Osteoblast (primary cell): ENCODE measurements at regions not wholly inside any gene's neighbourhood (a gene's known extent, or its start where the extent isn't known, plus 50 kb on each side); places are given as distances from the start of the nearest gene placed in this dataset.

Experiments used
- DNase-seq: peaks from one replicate; pipeline ENCODE4 v3.0.0; 2011; ENCODE audit warnings: low spot score, mixed read lengths; ENCODE audit not compliant: insufficient read length; ENCODE audit errors: missing footprints
- H2AFZ ChIP-seq: 2 replicates; pipeline ENCODE4 v1.6.0; 2011; ENCODE audit warnings: mild to moderate bottlenecking, low read length
- H3K27ac ChIP-seq: 2 replicates; pipeline ENCODE4 v1.5.1; 2011; ENCODE audit warnings: mild to moderate bottlenecking, low read depth, low read length, moderate library complexity
- H3K27me3 ChIP-seq: 2 replicates; pipeline ENCODE4 v1.6.0; 2012; ENCODE audit warnings: mild to moderate bottlenecking, control low read depth, inconsistent platforms, low read length, moderate library complexity; ENCODE audit not compliant: insufficient read depth
- H3K36me3 ChIP-seq: 2 replicates; pipeline ENCODE4 v1.5.1; 2011; ENCODE audit warnings: mild to moderate bottlenecking, low read length, control low read depth, moderate library complexity; ENCODE audit not compliant: insufficient read depth
- H3K4me1 ChIP-seq: 2 replicates; pipeline ENCODE4 v1.5.1; 2011; ENCODE audit warnings: mild to moderate bottlenecking, low read length, control low read depth, moderate library complexity; ENCODE audit not compliant: insufficient read depth
- H3K4me2 ChIP-seq: 2 replicates; pipeline ENCODE4 v1.6.0; 2011; ENCODE audit warnings: mild to moderate bottlenecking, low read length; ENCODE audit not compliant: insufficient read depth
- H3K4me3 ChIP-seq: fragments of 200-600 bp; sonication (generic); 3 replicates; pipeline ENCODE4 v1.5.1; 2012; ENCODE audit warnings: mild to moderate bottlenecking, low read length, inconsistent platforms; ENCODE audit not compliant: insufficient read depth
- H3K79me2 ChIP-seq: 2 replicates; pipeline ENCODE4 v1.6.0; 2012; ENCODE audit warnings: mild to moderate bottlenecking, low read length, control low read depth, inconsistent platforms; ENCODE audit not compliant: insufficient read depth
- H3K9me3 ChIP-seq: 2 replicates; pipeline ENCODE4 v1.5.1; 2011; ENCODE audit warnings: low read depth, low read length, control low read depth
- H4K20me1 ChIP-seq: 2 replicates; pipeline ENCODE4 v1.6.0; 2012; ENCODE audit warnings: mild to moderate bottlenecking, low read length, control low read depth; ENCODE audit not compliant: insufficient read depth
- CTCF ChIP-seq: IDR thresholded peaks from 2 replicates; pipeline ENCODE4 v1.5.1; 2011; ENCODE audit warnings: mild to moderate bottlenecking, low read depth, low read length, moderate library complexity; ENCODE audit errors: extremely low read depth

DNA sequence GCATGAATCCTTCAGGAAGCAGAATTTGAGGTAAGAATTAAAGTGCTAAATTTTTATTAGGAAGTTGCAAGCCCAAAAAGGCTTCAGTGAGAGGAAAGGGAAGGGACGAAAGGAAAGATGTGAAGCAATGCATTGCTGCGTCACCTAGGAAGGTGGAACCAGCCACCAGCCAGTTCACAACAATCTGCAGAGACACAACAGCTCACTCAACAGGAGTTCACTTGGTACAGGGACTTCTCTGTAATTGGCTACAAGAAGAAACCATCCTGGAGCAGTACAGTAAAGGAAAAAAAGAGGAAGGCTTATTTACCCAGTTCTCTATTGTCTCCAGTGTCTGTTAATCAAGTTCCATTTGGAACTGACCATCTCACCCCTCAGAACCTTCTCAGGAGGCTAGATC, 157.6 kb downstream of the HNRNPD start:
- H3K4me1 ChIP-seq = no peaks in the 10 kb centered on the region
- TF ChIP-seq CTCF = no peak
- H4K20me1 ChIP-seq = no peaks in the 10 kb centered on the region

GRCh38 chr4:82215800-82216199, 158.0 kb downstream of the HNRNPD start:
- Histone ChIP-seq H3K4me2 (no peak overlapping the region), H3K9me3 (no peaks in the 10 kb centered on the region), H3K27ac (no peak overlapping the region), H3K4me3 (no peak overlapping the region), H3K4me1 (no peaks in the 10 kb centered on the region), H4K20me1 (no peaks in the 10 kb centered on the region), H3K27me3 (no peaks in the 10 kb centered on the region), H2AFZ (no peak overlapping the region), H3K79me2 (no peaks in the 10 kb centered on the region), H3K36me3 (no peaks in the 10 kb centered on the region)
- no peak for TF ChIP-seq CTCF
- no peak for DNase-seq

More for the DNA sequence above, 157.6 kb downstream of the HNRNPD start:
- DNase-seq = no peak
- H3K79me2 ChIP-seq = no peaks in the 10 kb centered on the region
- no peaks in the 10 kb centered on the region for H3K36me3 ChIP-seq
- H3K9me3 ChIP-seq = no peaks in the 10 kb centered on the region
- no peak overlapping the region for H2AFZ ChIP-seq
- no peaks in the 10 kb centered on the region for H3K27me3 ChIP-seq
- no peak overlapping the region for H3K27ac ChIP-seq
- H3K4me2 ChIP-seq = no peak overlapping the region
- no peak overlapping the region for H3K4me3 ChIP-seq

DNA sequence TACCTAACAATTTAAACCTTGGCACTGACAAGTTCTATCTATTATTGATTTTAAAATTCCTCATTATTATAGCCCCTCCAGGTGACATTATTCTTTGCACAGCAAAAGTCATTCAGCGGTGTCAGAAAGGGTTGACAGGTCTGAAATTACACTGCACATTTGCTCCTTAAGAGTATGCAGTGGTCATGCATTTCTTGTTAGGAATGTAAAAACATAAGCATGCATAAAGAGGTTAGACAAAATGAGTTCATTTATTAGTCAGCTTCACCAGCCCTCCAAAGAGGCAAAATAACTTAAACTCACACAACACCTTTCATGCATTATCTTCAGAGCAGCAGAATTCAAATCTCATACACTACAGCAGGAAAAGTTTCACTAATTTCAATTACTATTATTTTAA, 158.8 kb downstream of the HNRNPD start:
- Histone ChIP-seq H2AFZ (no peak overlapping the region), H3K4me3 (no peak overlapping the region), H3K36me3 (no peaks in the 10 kb centered on the region), H3K27ac (no peak overlapping the region), H3K4me2 (no peak overlapping the region), H3K4me1 (no peaks in the 10 kb centered on the region), H3K27me3 (no peaks in the 10 kb centered on the region), H3K79me2 (no peaks in the 10 kb centered on the region), H3K9me3 (no peaks in the 10 kb centered on the region), H4K20me1 (no peaks in the 10 kb centered on the region)
- no peak for TF ChIP-seq CTCF
- DNase-seq = no peak

DNA sequence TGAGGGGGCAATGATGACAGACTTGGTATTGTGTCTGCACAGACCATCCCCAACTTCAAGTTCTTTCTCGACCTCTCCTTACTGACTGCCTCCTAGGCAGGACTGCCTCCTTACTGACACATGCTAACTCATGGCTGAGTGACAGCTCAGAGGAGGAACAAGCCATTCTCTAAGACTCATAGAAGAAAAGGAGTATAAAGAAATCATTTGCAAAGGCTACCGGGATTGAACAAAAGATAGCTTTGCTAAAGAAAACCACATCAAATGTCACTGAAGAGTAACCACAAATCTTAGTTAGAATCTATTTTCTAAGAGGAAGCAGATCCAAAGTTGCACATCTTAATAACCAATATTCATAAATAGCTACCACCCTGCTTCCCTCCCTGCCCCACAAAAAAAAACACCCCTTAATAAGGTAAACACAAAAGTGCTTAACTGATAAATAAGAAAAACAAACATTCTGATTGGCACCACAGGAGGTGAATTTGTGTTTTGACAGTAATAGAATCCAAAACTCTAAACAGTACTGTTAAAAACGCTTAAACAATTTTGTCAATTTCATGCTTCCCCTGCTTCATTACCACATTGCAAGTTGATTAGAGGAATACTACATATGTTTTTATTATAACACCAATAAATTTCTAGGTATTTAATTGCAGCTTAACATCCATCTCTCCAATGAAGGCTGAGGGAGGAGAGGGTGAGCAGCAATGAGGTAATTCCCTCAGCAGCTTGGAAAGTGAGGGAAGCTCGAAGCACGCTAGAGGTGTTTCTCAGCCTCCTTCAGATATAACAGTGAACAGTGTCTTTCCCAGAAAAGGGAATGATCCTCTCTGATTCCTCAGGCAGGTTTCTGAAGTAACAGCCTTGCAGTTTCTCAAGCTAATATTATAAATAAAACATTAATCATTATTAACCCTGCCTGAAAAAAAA, 160.0 kb downstream of the HNRNPD start:
- no peak for TF ChIP-seq CTCF
- Histone ChIP-seq H3K4me3 (no peak overlapping the region), H3K79me2 (no peaks in the 10 kb centered on the region), H3K27me3 (no peaks in the 10 kb centered on the region), H3K9me3 (no peaks in the 10 kb centered on the region), H3K4me2 (no peak overlapping the region), H2AFZ (no peak overlapping the region), H3K36me3 (no peaks in the 10 kb centered on the region), H3K27ac (no peak overlapping the region), H3K4me1 (no peaks in the 10 kb centered on the region), H4K20me1 (no peaks in the 10 kb centered on the region)
- no peak for DNase-seq
